NCI-H1048 (cell line): ENCODE measurements at regions not wholly inside any gene's neighbourhood (a gene's known extent, or its start where the extent isn't known, plus 50 kb on each side); places are given as distances from the start of the nearest gene placed in this dataset.

Experiments
- DNase-seq: peaks from one replicate; lab custom pipeline; 2025; lab: John Stamatoyannopoulos, UW

DNA sequence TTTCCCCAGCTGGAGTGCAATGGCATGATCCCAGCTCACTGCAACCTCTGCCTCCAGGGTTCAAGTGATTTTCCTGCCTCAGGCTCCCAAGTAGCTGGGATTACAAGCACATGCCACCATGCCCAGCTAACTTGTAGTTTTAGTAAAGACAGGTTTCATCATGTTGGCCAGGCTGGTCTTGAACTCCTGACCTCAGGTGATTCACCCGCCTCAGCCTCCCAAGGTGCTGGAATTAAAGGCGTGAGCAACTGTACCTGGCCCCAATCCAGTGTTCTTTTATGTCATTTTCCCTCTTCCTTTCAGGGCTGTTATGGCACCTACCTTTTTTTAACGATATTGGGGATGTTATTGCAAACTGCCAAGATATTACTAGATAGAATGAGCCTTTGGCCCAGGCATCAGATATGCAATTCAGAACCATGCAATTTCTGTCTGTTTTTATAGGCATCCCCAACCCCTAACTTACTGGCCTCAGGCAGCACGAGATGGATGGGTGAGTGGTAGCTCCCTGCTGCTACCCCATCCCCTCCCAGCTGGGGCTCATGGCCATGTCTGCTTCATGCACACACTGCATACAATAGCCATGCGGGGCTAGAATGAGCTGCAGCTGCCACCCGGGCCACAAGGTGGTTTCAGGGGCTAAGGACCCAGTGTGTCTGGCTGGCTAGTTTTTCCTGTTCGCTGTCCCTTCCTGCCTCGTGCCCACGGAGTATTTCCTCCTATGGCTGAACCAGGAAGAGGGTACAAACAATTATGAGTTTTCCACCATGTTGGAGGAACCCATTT, 1080.1 kb upstream of the SORCS1 start:
- DNase-seq = no peak

DNA sequence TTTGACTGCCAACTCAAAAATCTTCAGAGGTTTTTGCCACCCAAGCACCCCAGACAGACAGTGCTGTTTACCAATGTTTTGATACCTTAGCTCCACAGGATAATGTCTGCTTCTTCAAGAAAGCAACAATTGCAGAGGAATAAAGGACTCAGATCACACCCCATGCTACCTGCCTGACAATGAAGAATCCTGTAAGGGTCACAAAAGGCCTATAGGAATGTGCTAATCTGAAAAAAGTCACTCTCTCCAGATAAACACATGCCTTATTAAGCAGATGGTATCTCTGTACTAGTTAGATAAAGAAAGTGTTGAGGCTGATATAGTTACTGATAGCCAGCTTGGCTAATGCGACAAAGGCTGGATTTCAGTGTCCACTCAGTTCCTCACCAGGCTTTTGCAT, 1076.7 kb upstream of the SORCS1 start:
- DNase-seq = no peak

DNA sequence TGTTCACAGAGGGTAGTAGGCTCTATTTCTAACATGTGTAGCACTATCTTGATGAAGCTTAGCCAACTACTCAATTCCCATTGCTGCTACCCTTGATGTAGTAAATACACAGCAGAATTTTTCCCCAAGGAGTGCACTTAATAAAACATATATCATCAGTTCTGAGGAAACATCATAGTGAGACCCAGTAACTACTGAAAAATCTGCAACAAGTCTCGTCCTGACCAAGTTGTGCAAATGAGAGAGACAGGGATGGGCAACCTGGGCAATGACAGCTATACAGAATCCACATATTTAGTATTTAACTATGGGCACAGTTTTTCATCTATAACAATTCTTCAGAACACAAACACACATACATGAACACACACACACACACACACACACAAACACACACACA, 1073.8 kb upstream of the SORCS1 start:
- no peak for DNase-seq

DNA sequence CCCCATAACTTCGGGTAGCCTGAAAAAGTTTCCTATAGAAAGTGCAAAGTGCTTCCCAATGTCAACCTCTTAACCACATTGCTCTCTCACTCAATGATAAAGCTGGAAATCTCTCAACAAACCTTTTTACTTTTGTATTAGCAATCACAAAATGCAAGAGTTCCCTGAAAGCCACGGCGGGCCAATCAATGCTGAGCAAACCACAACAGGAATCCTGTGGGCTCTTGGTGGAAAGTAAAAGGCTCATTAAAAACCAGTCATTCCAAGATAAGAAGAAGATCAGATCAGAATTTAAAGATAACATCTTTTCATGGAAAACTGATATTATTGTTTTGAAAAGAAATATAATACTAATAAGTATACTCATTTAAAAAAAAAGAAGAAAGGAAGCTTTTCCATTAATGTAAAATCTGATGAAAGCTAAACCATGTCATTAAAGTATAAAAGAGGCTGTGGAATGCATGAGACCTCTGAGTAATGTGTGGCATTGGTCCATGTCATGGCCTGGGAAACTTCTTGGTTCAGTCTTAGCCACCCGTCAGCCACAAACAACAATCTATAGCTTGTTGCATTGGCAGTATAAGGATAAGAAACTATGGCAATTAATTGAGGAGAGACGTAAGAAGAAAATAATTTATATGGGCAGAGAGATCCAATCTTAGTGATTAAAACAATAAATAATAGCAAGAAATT, 1066.1 kb upstream of the SORCS1 start:
- no peak for DNase-seq

DNA sequence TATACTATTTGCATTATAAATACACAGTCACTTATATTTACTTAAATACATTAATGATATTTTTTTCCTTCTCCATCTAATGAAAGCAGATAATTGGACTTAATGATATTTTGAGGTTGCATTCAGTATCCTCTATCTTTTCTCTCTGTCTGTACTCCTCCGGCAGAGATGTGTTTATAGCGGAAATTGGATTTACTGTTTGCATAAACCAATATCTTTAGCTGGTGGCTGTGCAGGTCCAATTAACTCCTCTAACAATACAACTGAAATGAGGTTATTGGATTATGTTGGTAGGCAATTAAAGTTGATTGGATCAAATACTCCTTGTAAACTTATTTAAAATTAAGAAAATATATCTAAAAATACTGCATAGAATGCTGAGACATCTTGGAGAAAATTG, 1044.2 kb upstream of the SORCS1 start:
- DNase-seq = no peak

DNA sequence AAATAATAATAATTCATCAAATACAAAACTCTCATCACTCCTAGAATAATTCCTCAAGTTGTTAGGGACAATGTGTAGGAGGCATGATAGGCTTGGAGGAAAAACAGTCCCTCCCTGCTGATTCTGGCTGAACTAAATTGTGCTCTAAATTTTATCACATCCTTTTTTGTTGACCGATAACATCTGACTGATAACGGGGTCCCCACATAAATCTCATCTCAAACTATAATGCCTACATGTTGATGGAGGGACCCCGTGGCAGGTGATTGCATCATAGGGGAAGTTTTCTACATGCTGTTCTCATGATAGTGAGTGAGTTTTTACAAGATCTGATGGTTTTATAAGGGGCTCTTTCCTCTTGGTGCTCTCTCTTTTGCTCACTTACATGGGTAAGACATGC, 1043.5 kb upstream of the SORCS1 start:
- DNase-seq = no peak

DNA sequence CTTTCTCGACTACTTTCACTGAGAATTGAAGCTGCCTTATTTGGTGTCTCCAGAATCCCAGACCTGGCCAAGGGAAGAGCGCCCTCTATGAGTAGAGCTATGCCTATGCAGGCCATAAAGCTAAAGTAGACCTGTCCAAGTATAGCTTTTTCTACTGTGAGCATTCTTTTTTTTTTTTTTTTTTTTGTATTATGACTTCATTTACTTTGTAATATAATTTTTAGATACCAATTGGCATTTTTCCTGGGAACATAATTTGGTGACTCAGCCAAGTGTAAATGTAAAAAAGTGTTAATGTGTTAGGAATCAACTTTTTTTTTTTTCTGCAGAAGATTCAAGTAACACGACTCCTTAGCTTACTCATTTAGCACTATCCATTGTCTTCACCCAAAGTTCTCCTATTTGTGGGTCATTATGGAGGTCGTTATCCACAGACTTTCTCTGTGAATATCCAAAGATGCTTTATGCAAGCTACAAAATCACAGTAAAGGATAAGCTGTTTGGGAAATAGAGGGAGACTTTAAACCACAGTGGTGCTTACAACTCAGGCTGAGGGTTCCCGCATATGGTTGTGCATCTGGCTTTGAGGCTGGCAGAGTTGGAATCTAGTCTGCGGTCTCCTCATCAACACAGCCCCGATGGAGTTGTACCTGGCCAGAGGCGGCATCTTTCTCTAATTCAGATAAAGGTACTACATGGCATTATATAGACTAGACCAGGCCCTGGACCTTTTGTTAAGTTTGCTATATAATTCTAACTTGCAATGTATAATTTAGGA, 1040.2 kb upstream of the SORCS1 start:
- DNase-seq = peak; percentile 25

DNA sequence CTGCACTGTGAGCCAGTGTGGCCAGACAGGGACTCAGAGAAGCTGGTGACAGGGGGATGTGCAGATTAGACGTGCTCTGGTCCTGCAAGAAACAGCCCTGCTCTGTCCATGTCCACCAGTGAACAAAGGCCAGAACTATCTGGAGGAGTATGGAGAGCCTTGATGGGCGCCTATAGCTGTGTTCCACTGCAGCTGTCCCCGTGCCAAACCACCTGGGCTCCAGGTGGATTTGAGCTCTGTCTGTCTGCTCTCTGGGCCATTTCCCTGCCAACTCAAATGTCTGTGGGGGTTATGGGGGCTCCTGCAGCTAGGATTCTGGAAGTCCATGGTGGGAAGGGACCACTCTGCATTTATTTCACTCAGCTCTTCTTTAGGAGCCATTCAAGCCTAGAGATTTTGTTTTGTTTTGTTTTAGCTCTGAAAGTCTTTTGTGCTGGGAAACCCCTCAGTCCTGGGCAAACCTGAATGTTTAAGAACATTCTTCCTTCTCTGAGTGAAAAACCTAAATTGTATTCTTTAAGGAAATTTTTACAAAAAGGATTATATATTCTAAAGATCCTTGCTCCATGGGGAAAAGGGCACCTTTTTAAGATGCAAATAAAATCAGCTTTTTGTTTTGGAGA, 1039.5 kb upstream of the SORCS1 start:
- no peak for DNase-seq

DNA sequence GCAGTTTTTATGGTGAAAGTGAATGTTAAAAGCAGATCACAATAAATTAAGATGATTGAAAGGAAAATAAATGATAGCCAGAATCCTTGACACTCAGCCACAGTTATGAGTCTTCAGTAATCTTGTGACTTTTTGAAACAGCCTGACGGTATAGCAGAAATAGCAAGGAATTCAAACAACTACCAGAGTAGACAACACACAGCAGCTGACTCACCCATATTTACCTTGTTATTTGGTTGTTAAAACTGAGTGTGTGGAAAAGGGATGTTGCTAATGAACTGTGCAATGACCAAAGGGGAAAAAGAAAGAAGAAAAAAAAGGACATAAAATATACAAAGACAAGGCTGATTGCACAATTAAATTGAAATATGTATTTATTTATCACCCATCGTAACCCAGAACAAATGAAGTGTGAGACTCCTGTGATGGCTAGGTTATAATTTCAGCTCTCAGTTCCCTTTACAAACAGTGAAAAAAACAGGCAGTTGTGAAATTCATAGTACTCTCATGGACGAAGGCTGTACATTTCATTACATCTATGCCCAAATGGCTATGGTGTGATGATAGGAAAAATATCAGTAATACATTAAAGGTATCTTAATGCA, 1023.0 kb upstream of the SORCS1 start:
- DNase-seq = no peak

DNA sequence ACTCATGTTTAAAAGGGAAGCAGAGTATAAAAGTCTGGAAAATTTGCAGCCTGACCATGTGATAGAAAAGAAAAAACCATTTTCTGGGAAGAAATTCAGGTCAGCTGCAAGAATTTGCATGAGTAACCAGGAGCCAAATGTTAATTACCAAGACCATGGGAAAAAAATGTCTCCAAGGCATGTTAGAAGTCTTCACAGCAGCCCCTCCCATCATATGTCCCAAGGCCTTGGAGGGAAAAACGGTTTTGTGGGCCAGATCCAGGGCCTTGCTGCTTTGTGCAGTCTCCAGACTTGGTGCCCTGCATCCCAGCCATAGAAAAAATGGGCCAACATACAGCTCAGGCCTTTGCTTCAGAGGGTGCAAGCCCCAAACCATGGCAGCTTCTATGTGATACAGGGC, 1019.6 kb upstream of the SORCS1 start:
- no peak for DNase-seq

DNA sequence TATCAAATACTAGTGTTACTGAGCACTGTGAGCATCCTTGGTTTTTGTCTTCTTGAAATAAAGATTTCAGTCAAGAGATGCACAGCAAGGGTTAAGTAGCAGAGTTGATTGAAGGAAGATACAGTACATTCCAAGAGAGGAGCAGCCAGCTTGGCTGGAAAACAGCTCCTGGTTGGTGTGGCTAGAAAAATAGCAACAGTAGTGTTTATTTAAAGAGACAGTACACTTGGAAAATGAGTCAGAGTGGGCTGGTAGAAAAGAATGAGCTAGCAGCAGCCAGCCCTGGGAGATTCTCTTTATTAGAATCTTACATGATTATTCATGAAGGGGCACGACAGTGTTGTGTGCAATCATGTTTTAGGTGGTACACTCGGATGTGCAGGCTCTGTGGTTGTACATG, 1016.4 kb upstream of the SORCS1 start:
- DNase-seq = no peak

DNA sequence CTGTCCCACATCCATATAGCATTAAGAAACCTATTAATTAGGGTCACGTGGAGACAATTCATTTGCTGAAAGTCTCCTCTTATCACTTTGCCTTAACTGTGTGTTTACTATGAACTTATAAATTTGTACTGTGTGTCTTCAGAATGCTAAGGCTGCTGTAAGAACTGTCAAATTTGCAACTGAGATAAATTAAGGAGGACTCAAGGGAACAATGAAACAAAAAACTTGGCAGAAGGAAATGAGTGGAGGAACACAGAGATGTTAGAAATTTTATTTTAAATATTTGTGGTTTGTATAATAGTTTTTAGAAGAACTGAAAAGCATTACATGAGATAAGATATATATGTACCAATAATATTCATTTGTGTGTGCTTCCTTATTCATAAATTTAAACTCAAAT, 1005.3 kb upstream of the SORCS1 start:
- no peak for DNase-seq

DNA sequence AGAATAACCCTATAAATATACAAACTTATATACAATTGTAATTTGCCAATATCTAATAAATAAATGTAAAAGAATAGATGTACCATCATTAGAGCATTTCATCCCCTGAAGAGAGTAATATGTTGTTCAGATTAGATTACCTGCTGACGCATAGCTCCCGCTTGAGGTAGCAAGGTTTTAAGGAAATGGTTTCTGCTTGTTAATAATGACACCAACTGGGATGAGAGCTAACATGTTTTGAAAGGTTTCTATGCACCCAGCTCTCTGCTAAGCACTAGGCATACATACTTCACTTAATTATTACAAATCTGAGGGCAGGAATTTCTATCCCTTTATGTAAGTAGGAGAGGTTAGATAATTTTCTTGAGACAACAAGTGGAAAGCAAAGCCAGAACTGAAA, 1003.3 kb upstream of the SORCS1 start:
- DNase-seq = no peak

DNA sequence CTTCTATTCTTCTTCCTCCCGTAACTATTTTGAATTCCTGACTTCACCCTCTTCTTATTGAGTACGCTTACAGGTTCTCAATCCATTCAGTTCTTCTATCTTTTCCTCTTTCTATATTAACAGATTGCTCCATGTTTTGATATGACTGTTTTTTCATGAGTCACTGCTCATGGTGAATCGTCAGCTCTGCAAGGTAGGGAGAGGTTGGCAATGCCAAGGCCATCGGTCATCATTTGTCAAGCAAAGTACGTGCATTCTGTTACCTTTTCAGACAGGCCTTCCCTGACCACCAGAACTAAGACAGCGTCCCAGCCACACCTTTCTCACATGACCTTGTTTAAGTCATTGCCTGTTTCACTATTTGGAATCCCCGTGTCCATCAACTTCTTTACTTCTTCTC, 1001.9 kb upstream of the SORCS1 start:
- DNase-seq = no peak

DNA sequence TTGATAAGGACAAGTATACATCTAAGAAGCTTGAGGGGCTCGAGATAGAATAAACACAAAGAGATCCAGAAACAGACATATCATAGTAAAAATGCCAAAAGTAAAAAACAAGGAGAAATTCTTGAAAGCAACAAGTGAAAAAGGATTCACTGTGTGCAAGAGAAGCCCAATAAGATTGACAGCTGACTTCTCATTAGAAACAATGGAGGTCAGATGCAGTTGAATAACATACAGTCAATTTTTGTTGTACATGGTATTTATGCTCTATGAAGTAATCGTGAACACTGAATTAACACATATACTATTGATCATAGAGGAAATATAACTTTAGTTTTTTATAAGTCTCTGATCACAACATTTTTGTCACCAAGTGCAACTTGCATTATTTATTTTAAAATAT, 982.8 kb upstream of the SORCS1 start:
- no peak for DNase-seq

DNA sequence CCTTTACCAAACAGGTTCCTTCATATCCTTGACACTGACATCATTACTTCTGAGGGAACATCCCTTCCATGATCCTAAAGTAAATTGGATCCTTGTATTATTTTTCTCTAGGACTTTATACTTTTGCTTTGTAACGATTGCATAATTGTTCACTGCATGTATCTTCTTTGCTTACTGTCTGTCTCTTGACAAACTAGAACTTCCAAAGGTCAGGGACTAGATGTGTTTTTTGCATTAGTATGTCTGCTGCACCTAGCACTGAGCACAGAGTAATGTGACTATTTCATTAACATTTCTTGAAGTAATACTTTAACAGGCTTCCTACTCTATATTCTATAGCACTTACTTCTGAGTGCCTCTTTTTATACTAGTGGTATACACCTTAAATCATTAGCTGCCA, 976.6 kb upstream of the SORCS1 start:
- DNase-seq = no peak

DNA sequence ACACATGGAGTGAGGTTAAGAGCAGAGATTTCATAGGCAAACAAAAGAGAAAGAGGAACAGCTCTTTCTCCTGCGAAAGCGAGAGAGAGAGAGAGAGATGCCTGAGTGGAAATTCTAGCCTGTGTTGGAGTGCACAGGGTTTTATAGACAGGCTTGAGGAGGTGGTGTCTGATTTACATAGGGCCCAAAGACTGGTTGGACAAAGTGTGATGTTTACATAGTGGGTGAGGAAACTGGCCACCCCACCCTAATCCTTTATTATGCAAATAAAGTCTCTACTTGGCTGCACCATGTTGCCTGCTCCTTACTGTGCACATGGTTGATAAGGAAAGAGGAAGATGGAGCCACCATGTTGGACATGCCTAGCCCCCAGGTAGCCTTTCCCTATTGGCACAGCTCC, 967.8 kb upstream of the SORCS1 start:
- peak; percentile 42 for DNase-seq

DNA sequence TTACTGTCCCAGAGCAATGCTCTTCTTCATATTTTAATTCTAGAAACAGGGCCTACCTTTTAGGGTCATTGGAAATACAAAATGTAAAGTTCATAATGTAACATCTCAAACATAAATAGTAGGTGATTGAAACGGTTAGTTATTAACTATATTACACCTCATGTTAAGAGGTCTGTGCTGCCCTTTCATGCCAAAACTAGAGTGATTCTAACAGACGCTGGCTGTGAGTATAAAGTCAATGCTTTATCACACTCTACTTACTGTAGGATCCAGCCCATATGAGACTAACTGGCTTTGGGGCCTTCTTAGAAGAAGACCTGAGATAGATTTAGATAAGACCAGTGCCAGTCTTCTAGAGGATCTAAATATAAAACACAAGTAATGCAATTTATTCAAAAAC, 966.1 kb upstream of the SORCS1 start:
- DNase-seq = no peak

DNA sequence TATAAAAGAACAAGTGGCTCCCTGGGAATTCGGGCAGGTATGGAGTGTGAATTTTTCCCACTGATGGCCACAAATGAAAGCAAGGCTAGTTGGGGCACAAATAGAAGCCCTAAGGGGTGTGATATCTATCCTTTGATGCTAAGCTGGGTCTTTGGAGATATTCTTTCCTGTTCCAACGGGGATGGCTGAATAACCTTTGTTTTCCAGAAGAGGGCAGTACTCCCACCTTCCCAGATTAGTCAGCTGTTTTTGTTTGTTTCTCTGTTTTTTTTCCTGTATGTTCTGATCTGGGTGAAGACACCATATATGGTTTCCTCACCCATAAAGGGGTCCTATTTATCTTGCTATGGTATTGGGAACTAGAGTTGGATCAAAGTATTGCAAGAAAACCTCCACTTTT, 947.7 kb upstream of the SORCS1 start:
- no peak for DNase-seq

DNA sequence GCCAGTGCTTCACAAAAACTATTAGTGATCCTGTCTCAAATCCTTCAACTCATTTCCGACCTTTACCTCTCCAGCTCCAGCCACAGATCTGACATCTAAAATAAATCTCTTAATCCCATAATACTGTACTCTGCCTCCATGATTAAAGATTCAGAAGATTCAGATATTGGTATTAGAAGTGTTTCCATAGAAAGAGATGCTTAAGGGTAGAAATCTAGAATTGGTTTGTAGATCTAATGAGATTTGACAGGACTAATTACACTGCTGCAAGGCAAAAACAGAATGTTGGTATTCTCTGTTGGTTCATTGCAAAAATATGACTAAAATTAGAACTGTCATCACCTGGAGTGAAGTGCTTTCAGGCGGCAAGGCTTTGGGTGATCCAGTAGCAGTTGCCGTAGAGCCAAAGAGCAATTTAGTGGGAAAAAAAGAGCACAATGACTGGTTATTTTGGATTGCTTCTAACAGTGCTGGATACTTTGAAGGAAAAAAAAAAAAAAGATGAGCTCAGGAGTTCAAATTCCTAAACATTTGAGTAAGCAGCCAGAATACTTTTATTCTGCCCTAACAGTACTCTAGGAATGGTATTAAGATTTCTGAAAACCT, 940.1 kb upstream of the SORCS1 start:
- DNase-seq = no peak

DNA sequence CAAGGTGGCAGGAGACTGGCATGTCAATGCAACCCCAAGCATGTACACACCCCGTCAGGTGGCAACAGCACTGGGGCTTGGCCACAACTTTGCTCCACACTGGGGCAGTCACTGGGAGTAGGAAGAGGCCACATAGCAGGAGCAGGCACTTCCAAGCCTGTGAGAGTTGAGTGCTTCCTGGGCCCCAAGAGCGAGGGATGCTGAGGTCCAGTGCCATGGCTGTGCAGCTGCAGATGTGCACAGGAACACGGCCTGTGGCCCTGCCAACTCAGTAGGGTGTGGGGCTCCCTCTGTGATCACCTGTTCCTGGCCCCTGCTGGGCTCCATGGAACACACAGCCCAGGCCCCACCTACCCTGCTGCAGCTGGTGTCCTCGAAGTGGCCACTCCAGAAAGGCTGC, 932.8 kb upstream of the SORCS1 start:
- DNase-seq = no peak
